Endodermal cell (in vitro differentiated cells): ENCODE measurements at regions not wholly inside any gene's neighbourhood (a gene's known extent, or its start where the extent isn't known, plus 50 kb on each side); places are given as distances from the start of the nearest gene placed in this dataset.
A peak's percentile ranks its signal among the peaks of the same experiment; 100 is the strongest.

Source experiments
- DNase-seq: peaks from one replicate; pipeline ENCODE4 v3.0.0-alpha.2; 2017
- H3K27ac ChIP-seq: 2 replicates; pipeline ENCODE4 v1.5.1; 2013; ENCODE audit warnings: mild to moderate bottlenecking, low read depth, low read length, moderate library complexity
- H3K27me3 ChIP-seq: 2 replicates; pipeline ENCODE4 v1.6.1; 2013; ENCODE audit warnings: mild to moderate bottlenecking, low read length, moderate library complexity; ENCODE audit not compliant: insufficient read depth, control insufficient read depth, poor library complexity, severe bottlenecking
- H3K36me3 ChIP-seq: 2 replicates; pipeline ENCODE4 v1.7.0; 2013; ENCODE audit warnings: mild to moderate bottlenecking, low read length, moderate library complexity; ENCODE audit not compliant: control insufficient read depth, insufficient read depth
- H3K4me1 ChIP-seq: one replicate; pipeline ENCODE4 v1.7.0; 2013; ENCODE audit warnings: low read length; ENCODE audit not compliant: control insufficient read depth, insufficient read depth
- H3K4me3 ChIP-seq: 2 replicates; pipeline ENCODE4 v1.5.1; 2013; ENCODE audit warnings: mild to moderate bottlenecking, low read length, moderate library complexity
- H3K9ac ChIP-seq: 2 replicates; pipeline ENCODE4 v1.6.1; 2013; ENCODE audit warnings: mild to moderate bottlenecking, low read length, moderate library complexity; ENCODE audit not compliant: poor library complexity, severe bottlenecking; ENCODE audit errors: extremely low read depth
- H3K9me3 ChIP-seq: 2 replicates; pipeline ENCODE4 v1.6.1; 2013; ENCODE audit warnings: mild to moderate bottlenecking, low read length, moderate library complexity; ENCODE audit not compliant: control insufficient read depth
- H3K27ac Mint-ChIP-seq: 2 replicates; pipeline ENCODE4 v1.8.0; 2020; ENCODE audit warnings: mixed read lengths
- H3K27me3 Mint-ChIP-seq: 2 replicates; pipeline ENCODE4 v1.8.0; 2021; ENCODE audit warnings: mild to moderate bottlenecking, mixed read lengths; ENCODE audit not compliant: insufficient read depth
- H3K36me3 Mint-ChIP-seq: 2 replicates; pipeline ENCODE4 v1.8.0; 2020; ENCODE audit warnings: low read depth, mixed read lengths
- H3K4me1 Mint-ChIP-seq: 2 replicates; pipeline ENCODE4 v1.8.0; 2020; ENCODE audit warnings: mixed read lengths
- H3K4me3 Mint-ChIP-seq: 2 replicates; pipeline ENCODE4 v1.8.0; 2020; ENCODE audit warnings: mild to moderate bottlenecking, moderate library complexity, mixed read lengths
- H3K9me3 Mint-ChIP-seq: 2 replicates; pipeline ENCODE4 v1.8.0; 2020; ENCODE audit warnings: mild to moderate bottlenecking, mixed read lengths
- WGBS, 2 experiments: methylation state at CpG; one replicate each; pipeline versions ENCODE4 v1.1.5 to v1.1.7; 2013; ENCODE audit warnings: missing lambda C conversion rate in 2 of 2, mixed read lengths in 1 of 2; ENCODE audit not compliant: insufficient coverage in 1 of 2, insufficient read length in 1 of 2; 5-methylcytosine and 5-hydroxymethylcytosine counted together
- TF ChIP-seq, protein P1 (sequence below): fragments of 200-600 bp; sonication (generic); conservative IDR thresholded peaks from 2 replicates; pipeline ENCODE4 v1.5.0; 2021; ENCODE audit warnings: antibody characterized with exemption, mild to moderate bottlenecking

GRCh38 chr5:74510476-74511075 is 130.0 kb downstream of the ENC1 start:
- Histone ChIP-seq H3K4me1 (peaks cover 18% of the 10 kb centered on the region), H3K9ac (no peak overlapping the region), H3K9me3 (no peaks in the 10 kb centered on the region), H3K27ac (no peak overlapping the region), H3K4me3 (no peak overlapping the region), H3K36me3 (no peaks in the 10 kb centered on the region), H3K27me3 (peaks cover 15% of the 10 kb centered on the region)
- no peak overlapping the region for H3K27ac Mint-ChIP-seq
- no peak overlapping the region for H3K4me3 Mint-ChIP-seq
- TF ChIP-seq, protein P1, sequence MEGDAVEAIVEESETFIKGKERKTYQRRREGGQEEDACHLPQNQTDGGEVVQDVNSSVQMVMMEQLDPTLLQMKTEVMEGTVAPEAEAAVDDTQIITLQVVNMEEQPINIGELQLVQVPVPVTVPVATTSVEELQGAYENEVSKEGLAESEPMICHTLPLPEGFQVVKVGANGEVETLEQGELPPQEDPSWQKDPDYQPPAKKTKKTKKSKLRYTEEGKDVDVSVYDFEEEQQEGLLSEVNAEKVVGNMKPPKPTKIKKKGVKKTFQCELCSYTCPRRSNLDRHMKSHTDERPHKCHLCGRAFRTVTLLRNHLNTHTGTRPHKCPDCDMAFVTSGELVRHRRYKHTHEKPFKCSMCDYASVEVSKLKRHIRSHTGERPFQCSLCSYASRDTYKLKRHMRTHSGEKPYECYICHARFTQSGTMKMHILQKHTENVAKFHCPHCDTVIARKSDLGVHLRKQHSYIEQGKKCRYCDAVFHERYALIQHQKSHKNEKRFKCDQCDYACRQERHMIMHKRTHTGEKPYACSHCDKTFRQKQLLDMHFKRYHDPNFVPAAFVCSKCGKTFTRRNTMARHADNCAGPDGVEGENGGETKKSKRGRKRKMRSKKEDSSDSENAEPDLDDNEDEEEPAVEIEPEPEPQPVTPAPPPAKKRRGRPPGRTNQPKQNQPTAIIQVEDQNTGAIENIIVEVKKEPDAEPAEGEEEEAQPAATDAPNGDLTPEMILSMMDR, result no peak
- peaks cover 29% of the 10 kb centered on the region for H3K27me3 Mint-ChIP-seq
- H3K9me3 Mint-ChIP-seq, result no peaks in the 10 kb centered on the region
- H3K4me1 Mint-ChIP-seq, result peaks cover 60% of the 10 kb centered on the region
- no peak for DNase-seq
- no peaks in the 10 kb centered on the region for H3K36me3 Mint-ChIP-seq
- WGBS, 2 experiments, result 89% methylated on average over 1 of the region's 1 CpG; no CpG with 5 or more reads in 1 of the 2 experiments

DNA sequence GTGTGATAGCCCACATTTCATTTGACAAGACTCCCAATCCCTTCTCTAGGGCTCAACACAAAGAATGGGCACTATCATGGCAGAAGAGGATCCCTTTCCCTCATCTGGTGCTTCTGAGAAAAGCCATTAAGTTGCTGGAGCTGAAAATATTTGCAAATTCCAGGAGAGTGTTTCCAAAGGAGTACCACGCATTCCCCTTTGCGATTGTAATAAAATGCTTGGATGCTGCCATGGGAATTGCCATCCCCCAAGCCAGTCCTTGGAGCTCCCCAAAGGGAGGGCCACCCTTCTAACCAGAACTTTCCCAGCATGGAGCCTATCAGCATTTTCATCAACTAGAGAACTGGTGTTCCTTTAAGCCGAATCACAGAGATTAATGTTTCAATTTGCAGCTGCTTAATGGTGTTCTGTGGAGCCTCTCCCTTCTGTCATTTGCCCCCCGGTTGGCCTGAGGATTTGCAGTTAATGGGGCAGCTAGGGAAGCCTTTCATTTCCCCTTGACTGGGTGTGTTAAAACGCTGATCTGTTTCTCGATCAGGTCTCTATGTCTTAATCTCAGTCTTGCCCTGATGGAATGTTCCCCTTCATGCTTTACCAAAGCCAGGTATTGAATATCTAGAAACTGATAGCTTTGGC is 133.0 kb downstream of the ENC1 start:
- H3K27ac Mint-ChIP-seq, result peak overlapping the region; percentile 27
- H3K9me3 Mint-ChIP-seq, result no peaks in the 10 kb centered on the region
- Histone ChIP-seq H3K27ac (no peak overlapping the region), H3K4me3 (no peak overlapping the region), H3K9me3 (no peaks in the 10 kb centered on the region), H3K36me3 (no peaks in the 10 kb centered on the region), H3K4me1 (peaks cover 9% of the 10 kb centered on the region), H3K9ac (no peak overlapping the region), H3K27me3 (no peaks in the 10 kb centered on the region)
- H3K4me1 Mint-ChIP-seq, result peaks cover 40% of the 10 kb centered on the region
- no peak overlapping the region for H3K4me3 Mint-ChIP-seq
- DNase-seq, result peak; percentile 64
- TF ChIP-seq, protein P1, result no peak
- no peaks in the 10 kb centered on the region for H3K36me3 Mint-ChIP-seq
- H3K27me3 Mint-ChIP-seq, result peaks cover 18% of the 10 kb centered on the region
- 72 to 87% methylated on average over 6 of the region's 6 CpGs for WGBS, 2 experiments

DNA sequence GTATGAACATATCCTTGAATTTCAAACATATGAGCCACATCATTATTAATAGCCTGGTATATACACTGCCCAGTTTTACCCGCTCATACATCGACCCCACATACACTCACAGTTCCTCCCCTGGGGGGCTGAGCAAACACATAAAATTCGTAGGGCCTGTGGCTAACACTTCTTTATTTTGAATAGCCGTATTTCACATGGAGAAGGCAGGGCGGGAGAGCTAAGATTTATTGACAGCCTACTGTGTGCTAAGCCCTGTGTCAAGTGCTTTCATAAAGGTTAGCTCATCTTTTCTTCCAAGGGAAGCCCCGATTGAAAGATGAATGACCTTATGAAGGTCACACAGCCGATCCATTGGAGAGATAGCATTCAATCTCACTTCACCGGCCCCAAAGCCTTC is 134.4 kb downstream of the ENC1 start:
- peaks cover 46% of the 10 kb centered on the region for H3K4me1 Mint-ChIP-seq
- 86 to 94% methylated on average over 8 of the region's 8 CpGs for WGBS, 2 experiments
- Histone ChIP-seq H3K4me1 (peaks cover 9% of the 10 kb centered on the region), H3K4me3 (no peak overlapping the region), H3K27me3 (no peaks in the 10 kb centered on the region), H3K27ac (no peak overlapping the region), H3K9ac (no peak overlapping the region), H3K9me3 (no peaks in the 10 kb centered on the region), H3K36me3 (no peaks in the 10 kb centered on the region)
- no peak for DNase-seq
- H3K27ac Mint-ChIP-seq, result no peak overlapping the region
- H3K9me3 Mint-ChIP-seq, result no peaks in the 10 kb centered on the region
- H3K36me3 Mint-ChIP-seq, result no peaks in the 10 kb centered on the region
- H3K27me3 Mint-ChIP-seq, result peaks cover 19% of the 10 kb centered on the region
- TF ChIP-seq, protein P1, result no peak
- no peak overlapping the region for H3K4me3 Mint-ChIP-seq
